Activated CD8-positive, alpha-beta T cell treated with anti-CD3 and anti-CD28 coated beads, Interleukin-2, amount 10 ng/mL, durations not matched to agents 7 days and 5 days (primary cell): ENCODE measurements at regions not wholly inside any gene's neighbourhood (a gene's known extent, or its start where the extent isn't known, plus 50 kb on each side); places are given as distances from the start of the nearest gene placed in this dataset.
"Not testable (repeated sequence)": the region's sequence is repeated elsewhere in the genome, so short reads cannot be mapped to it uniquely, and the experiment has no call there.

Experiments
- ATAC-seq: fragments of 150-1000 bp; cut with Tn5 transposase; one replicate; pipeline ENCODE4 v1.10.0; 2021; ENCODE audit warnings: moderate library complexity
- CTCF ChIA-PET: fragments of 350-600 bp; sonication (Branson Sonifier 250); formaldehyde crosslinking; loops from one replicate; lab custom pipeline; 2021; ENCODE audit warnings: antibody characterized with exemption; lab: Charles Lee
- POLR2A ChIA-PET: fragments of 350-600 bp; sonication (Branson Sonifier 250); formaldehyde crosslinking; loops from one replicate; lab custom pipeline; 2021; ENCODE audit warnings: antibody characterized with exemption; lab: Charles Lee
- DNase-seq: peaks from one replicate; pipeline ENCODE4 v3.0.0-alpha.2; 2020
- H3K27ac Mint-ChIP-seq: one replicate; pipeline ENCODE4 v1.8.0; 2021; ENCODE audit warnings: mild to moderate bottlenecking, mixed read lengths
- H3K27me3 Mint-ChIP-seq: one replicate; pipeline ENCODE4 v1.8.0; 2021; ENCODE audit warnings: low read depth, mixed read lengths
- H3K36me3 Mint-ChIP-seq: one replicate; pipeline ENCODE4 v1.8.0; 2021; ENCODE audit warnings: low read depth, mixed read lengths
- H3K4me1 Mint-ChIP-seq: one replicate; pipeline ENCODE4 v1.8.0; 2021; ENCODE audit warnings: low read depth, mixed read lengths
- H3K4me3 Mint-ChIP-seq: one replicate; pipeline ENCODE4 v1.8.0; 2021; ENCODE audit warnings: mild to moderate bottlenecking, mixed read lengths
- H3K9me3 Mint-ChIP-seq: one replicate; pipeline ENCODE4 v1.8.0; 2022; ENCODE audit warnings: mixed read lengths; ENCODE audit not compliant: insufficient read depth

DNA sequence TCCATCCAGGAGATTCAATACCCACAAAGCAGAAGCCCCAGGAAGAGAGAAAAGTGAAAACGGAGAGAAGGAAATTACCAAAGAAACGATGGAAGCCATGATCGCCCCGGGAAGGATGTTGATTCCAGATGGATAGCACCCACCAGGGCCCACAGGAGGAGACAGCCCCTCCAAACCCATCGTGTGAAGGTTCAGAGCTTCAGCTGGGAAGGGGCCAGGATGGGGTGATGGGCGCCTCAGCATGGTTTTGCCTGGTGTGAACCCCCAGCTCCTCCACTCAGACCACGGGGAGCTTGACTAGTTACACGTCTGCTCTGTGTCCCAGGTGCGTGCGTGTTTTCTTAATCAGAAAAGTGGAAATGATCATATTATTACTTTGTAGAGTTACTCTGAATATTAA is 264.5 kb downstream of the EIPR1 start:
- H3K9me3 Mint-ChIP-seq, result no peaks in the 10 kb centered on the region
- no peak for ATAC-seq
- no peaks in the 10 kb centered on the region for H3K4me1 Mint-ChIP-seq
- H3K27ac Mint-ChIP-seq, result no peak overlapping the region
- H3K4me3 Mint-ChIP-seq, result no peak overlapping the region
- H3K27me3 Mint-ChIP-seq, result no peaks in the 10 kb centered on the region
- no peaks in the 10 kb centered on the region for H3K36me3 Mint-ChIP-seq
- no peak for DNase-seq
- CTCF ChIA-PET, result no interaction called here
- POLR2A ChIA-PET, result no interaction called here

DNA sequence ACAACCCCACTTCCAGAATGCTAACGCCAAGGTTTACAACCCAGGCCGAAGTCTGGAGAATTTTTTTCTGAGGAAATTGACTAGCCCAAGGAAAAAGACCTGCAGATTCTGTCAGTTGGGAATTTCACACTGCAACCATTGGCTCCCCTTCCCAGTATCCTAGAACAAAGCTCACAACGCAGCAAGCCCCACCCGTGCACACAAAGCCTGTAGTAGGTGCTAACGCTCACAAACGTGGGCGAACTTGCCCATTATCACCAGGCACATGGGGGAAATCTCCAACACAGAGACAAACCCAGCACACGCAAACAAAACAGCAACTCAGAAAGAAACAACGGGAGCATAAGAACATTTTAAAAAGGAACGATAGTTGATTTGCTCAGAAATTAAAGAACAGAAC is 265.1 kb downstream of the EIPR1 start:
- no peaks in the 10 kb centered on the region for H3K36me3 Mint-ChIP-seq
- H3K4me1 Mint-ChIP-seq, result no peaks in the 10 kb centered on the region
- DNase-seq (no peak), ATAC-seq (no peak)
- no peak overlapping the region for H3K27ac Mint-ChIP-seq
- POLR2A ChIA-PET, result no interaction called here
- CTCF ChIA-PET, result no interaction called here
- H3K4me3 Mint-ChIP-seq, result no peak overlapping the region
- no peaks in the 10 kb centered on the region for H3K9me3 Mint-ChIP-seq
- H3K27me3 Mint-ChIP-seq, result no peaks in the 10 kb centered on the region

DNA sequence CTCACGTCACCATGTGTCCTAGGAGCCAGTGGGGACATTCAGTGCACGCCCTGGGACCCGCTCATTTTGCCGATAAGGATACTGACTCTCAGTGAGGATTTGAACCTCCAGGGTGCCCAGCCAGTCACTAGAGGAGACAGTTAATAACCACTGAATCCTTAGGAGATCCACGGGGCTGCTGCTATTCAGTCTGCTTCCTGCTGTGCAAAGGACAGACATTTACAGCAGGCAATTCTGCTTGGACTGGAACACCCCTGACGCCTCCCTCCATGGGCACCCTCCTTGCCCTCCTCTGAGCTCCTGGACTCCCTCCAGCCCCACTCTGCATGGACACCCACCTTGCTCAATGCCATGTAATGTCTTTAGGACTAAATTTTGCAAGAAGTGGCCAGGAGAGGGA is 265.5 kb downstream of the EIPR1 start:
- no peak overlapping the region for H3K27ac Mint-ChIP-seq
- DNase-seq (no peak), ATAC-seq (no peak)
- CTCF ChIA-PET, result no interaction called here
- no peaks in the 10 kb centered on the region for H3K4me1 Mint-ChIP-seq
- H3K36me3 Mint-ChIP-seq, result no peaks in the 10 kb centered on the region
- no peaks in the 10 kb centered on the region for H3K9me3 Mint-ChIP-seq
- H3K4me3 Mint-ChIP-seq, result no peak overlapping the region
- POLR2A ChIA-PET, result no interaction called here
- H3K27me3 Mint-ChIP-seq, result no peaks in the 10 kb centered on the region

DNA sequence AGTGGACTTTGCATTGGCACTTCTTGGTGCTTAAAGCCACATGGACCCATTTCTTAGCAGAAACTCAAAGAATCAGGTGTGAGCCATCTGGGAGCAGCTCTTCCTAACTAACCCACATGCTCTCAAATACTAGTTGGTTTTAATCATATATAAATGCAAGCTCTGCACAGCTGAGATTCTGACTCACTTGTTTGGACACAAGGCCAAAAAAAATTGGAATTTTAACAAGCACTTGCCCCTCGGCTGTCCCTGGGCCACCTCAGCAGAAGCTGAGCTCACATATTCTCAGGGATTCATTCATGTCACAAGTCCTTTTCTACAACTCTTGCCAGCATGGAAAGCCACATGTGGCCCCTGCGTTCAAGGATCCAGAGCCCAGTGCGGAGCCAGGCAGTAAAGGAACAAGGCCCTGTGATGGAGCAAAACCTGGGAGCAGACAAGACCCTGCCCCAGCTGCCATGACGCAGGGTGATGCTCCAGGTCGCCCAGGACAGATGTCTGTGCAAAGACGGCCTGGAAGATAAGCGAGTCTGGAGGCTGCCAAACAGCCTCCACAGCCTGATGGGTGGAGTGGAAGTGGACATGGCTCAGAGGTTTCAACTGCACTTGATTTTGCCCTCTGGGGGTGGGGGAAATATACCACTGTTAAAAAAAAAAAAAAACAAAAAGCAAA is 266.5 kb downstream of the EIPR1 start:
- no peaks in the 10 kb centered on the region for H3K4me1 Mint-ChIP-seq
- H3K36me3 Mint-ChIP-seq, result no peaks in the 10 kb centered on the region
- ATAC-seq (no peak), DNase-seq (no peak)
- no peaks in the 10 kb centered on the region for H3K27me3 Mint-ChIP-seq
- ChIA-PET CTCF (no interaction called here), POLR2A (no interaction called here)
- H3K9me3 Mint-ChIP-seq, result no peaks in the 10 kb centered on the region
- H3K4me3 Mint-ChIP-seq, result no peak overlapping the region
- no peak overlapping the region for H3K27ac Mint-ChIP-seq

DNA sequence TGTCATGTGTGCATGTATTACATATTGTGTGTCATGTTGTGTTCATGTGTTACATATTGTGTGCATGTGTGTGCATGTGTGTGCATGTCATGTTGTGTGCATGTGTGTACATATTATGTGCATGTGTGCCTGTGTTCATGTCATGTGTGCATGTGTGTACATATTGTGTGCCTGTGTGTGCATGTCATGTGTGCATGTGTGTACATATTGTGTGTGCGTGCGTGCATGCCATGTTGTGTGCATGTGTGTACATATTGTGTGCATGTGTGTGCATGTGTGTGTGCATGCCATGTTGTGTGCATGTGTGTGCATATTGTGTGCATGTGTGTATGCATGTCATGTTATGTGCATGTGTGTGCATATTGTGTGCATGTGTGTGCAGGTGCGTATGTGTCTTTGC is 267.1 kb downstream of the EIPR1 start:
- no peaks in the 10 kb centered on the region for H3K4me1 Mint-ChIP-seq
- ChIA-PET CTCF (no interaction called here), POLR2A (no interaction called here)
- ATAC-seq (no peak), DNase-seq (no peak)
- no peaks in the 10 kb centered on the region for H3K36me3 Mint-ChIP-seq
- no peaks in the 10 kb centered on the region for H3K27me3 Mint-ChIP-seq
- H3K27ac Mint-ChIP-seq, result peak overlapping the region; percentile 30
- no peak overlapping the region for H3K4me3 Mint-ChIP-seq
- H3K9me3 Mint-ChIP-seq, result no peaks in the 10 kb centered on the region

DNA sequence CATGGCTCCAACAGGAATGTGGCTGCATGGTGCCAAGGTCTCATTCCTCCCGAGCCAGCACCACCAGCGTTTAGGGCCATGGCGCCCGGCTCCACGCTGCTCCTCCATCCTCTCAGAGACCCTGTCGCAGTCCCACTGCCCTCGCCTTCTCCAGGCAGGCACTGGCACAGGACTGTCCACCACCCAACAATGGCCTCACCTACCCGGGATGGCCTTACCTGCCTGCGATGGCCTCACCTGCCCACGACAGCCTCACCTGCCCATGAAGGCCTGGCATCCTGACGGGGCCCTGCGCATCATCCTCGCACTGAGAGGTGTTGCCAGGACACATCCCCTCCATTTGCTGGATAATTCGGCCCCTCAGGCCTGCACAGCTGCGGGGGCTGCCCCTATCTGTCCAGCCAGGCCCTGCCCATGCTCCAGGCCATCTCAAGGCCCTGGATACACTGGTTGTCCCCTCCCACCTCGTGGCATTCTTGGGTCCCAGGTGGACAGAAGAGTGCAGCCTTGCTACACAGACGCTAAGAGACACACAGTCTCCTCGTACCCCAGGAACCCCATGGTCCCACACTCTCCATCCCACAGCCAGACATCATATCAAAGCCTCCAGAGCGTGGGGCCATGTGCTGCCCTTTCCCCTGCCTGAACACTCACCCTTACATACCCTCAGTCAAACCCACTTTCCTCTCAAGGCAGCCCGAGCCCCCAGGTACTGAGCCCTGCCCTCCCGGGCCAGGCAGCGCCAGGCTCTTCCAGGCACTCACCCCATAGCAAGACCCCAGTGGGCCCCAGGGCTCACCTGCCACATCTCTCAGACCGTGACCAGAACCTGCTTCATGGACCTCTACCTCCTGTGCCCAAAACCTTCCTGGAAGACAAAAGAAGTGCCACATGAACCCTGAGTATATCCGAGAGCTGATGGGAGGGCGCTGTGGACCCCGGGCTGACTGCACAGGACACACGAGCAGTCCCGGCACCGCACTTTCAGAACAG is 268.6 kb downstream of the EIPR1 start:
- ChIA-PET POLR2A (no interaction called here), CTCF (no interaction called here)
- no peak overlapping the region for H3K4me3 Mint-ChIP-seq
- H3K27ac Mint-ChIP-seq, result no peak overlapping the region
- no peak for DNase-seq
- H3K27me3 Mint-ChIP-seq, result peaks cover 2% of the 10 kb centered on the region
- ATAC-seq, result no peak
- H3K4me1 Mint-ChIP-seq, result no peaks in the 10 kb centered on the region
- H3K36me3 Mint-ChIP-seq, result no peaks in the 10 kb centered on the region
- no peaks in the 10 kb centered on the region for H3K9me3 Mint-ChIP-seq

DNA sequence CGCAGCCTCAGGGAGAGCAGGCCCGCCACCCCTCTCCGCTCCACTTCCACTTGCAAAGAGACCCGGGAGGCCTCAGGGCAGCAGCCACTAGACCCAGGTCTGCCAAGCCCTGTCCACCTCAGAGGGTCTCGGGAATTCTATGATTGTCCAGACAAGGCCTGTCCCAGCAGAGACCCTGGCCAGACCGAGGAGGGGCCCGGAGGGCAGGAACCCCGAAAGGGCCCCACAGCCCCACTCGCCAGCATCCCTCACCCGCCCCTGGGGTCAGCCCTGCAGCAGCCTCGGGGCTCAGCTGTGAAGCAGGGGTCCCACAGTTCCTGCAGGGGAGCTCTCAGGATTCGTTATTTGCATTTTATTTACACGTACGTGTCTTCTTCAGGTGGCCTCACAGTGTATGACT is 269.5 kb downstream of the EIPR1 start:
- peaks cover 8% of the 10 kb centered on the region for H3K27me3 Mint-ChIP-seq
- H3K27ac Mint-ChIP-seq, result no peak overlapping the region
- no peaks in the 10 kb centered on the region for H3K9me3 Mint-ChIP-seq
- ChIA-PET POLR2A (no interaction called here), CTCF (no interaction called here)
- DNase-seq (no peak), ATAC-seq (no peak)
- H3K4me1 Mint-ChIP-seq, result no peaks in the 10 kb centered on the region
- H3K36me3 Mint-ChIP-seq, result no peaks in the 10 kb centered on the region
- no peak overlapping the region for H3K4me3 Mint-ChIP-seq

DNA sequence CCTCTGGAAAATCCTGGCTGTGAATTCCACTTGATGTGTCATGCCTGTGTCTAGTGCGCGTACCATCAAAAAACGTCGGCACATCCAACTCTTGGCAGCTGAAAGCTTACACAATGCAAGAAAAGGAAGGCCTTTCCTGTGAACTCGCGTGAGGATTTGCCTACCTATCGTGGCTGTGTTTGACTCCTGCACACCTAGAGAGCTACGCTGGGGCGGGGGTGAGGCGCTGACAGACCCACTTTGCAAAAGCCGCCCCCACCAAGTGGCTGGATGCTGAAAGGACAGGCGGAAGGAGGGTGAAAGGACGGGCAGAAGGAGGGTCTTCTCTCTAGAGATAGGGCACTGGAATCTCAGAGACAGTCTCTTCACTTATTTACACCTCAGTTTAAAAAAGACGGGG is 270.1 kb downstream of the EIPR1 start:
- Mint-ChIP-seq H3K4me1 (no peaks in the 10 kb centered on the region), H3K27me3 (peaks cover 8% of the 10 kb centered on the region), H3K36me3 (no peaks in the 10 kb centered on the region), H3K9me3 (no peaks in the 10 kb centered on the region), H3K27ac (no peak overlapping the region), H3K4me3 (no peak overlapping the region)
- DNase-seq, result no peak
- CTCF ChIA-PET, result no interaction called here
- no peak for ATAC-seq
- POLR2A ChIA-PET, result no interaction called here

DNA sequence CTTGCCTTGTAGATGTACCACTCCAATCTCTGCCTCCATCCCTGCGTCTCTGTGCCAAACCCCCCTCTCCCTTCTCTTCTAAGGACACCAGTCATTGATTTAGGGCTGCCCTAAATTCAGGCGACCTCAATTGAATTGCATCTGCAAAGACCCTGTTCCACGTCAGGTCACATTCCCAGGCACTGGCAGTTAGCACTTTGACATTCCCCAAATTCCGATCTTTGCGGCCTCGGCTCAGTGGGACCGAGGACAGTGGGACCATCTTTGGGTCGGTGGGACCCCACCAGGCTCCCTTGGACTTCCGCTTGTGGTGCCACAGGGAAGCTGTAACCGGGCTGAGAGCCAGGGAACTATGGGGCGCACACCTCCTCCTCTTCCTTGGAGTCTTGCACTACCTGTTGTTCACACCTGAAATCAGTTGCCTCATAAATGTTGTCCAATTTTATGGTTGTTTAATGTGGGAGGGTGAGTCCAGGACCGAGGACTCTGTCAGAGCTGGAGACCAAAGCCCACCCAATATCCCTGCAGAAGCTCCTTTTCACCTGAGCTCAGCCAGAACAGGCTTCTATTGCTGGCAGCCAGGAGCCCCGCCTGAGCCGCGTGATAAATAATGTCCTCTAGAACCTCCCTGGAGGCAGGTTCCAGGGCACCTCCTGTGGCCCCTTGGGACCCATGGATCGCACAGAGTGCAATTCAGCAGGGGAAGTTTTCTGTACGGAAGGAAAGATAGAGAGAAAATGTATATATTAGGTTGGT is 271.6 kb downstream of the EIPR1 start:
- ATAC-seq (no peak), DNase-seq (no peak)
- Mint-ChIP-seq H3K27me3 (peaks cover 8% of the 10 kb centered on the region), H3K4me3 (no peak overlapping the region), H3K36me3 (no peaks in the 10 kb centered on the region), H3K9me3 (no peaks in the 10 kb centered on the region), H3K27ac (no peak overlapping the region), H3K4me1 (no peaks in the 10 kb centered on the region)
- ChIA-PET POLR2A (no interaction called here), CTCF (no interaction called here)

DNA sequence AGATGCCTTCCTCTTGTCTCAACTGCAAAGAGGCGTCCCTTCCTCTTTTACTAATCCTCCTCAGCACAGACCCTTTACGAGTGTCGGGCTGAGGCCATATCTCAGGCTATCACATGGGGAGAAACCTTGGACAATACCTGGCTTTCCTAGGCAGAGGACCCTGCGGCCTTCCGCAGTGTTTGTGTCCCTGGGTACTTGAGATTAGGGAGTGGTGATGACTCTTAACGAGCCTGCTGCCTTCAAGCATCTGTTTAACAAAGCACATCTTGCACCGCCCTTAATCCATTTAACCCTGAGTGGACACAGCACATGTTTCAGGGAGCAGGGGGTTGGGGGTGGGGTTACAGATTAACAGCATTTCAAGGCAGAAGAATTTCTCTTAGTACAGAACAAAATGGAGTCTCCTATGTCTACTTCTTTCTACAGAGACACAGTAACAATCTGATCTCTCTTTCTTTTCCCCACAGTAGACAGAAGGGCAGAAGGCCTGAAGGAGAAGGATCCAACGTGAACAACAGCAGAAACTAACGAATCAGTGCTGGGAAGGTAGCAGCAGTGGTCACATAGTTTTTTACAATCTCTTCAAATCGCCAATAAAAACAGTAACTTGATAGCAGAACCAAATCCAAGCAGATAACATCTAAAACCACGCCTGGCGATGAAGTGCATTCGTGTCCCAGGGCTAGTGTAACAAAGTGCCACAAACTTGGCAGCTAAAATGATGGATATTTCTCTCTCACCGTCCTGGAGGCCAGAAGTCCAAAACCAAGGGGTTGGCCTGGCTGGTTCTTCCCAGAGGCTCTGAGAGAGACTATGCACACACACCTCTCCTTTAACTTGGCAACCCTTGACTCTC is 272.4 kb downstream of the EIPR1 start:
- POLR2A ChIA-PET, H3K27ac Mint-ChIP-seq, H3K4me1 Mint-ChIP-seq, H3K27me3 Mint-ChIP-seq, CTCF ChIA-PET, H3K4me3 Mint-ChIP-seq, H3K9me3 Mint-ChIP-seq, ATAC-seq, H3K36me3 Mint-ChIP-seq, DNase-seq: not testable (repeated sequence)

DNA sequence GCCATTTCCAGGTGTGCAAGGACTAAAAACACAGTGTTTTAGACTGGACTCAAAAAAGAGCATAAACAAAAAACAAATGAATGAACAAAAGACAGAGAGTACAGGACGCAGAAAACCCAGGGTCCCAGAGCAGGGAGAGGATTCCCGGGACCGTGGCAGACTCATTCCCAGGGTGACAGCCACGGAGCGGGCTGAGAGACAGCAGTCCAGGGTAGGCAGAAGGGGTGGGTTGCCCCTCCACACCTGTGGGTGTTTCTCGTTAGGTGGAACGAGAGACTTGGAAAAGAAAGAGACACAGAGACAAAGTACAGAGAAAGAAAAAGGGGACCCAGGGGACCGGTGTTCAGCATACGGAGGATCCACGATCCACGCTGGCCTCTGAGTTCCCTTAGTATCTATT is 273.4 kb downstream of the EIPR1 start:
- peaks cover 8% of the 10 kb centered on the region for H3K27me3 Mint-ChIP-seq
- H3K36me3 Mint-ChIP-seq, result no peaks in the 10 kb centered on the region
- no peaks in the 10 kb centered on the region for H3K9me3 Mint-ChIP-seq
- H3K4me3 Mint-ChIP-seq, result no peak overlapping the region
- H3K4me1 Mint-ChIP-seq, result peaks cover 4% of the 10 kb centered on the region
- no peak for ATAC-seq
- H3K27ac Mint-ChIP-seq, result no peak overlapping the region
- no peak for DNase-seq
- ChIA-PET CTCF (no interaction called here), POLR2A (no interaction called here)
